PC-9 (cell line): ENCODE measurements at regions not wholly inside any gene's neighbourhood (a gene's known extent, or its start where the extent isn't known, plus 50 kb on each side); places are given as distances from the start of the nearest gene placed in this dataset.

Experiments
- CTCF ChIP-seq: fragments of 200-600 bp; sonication (generic); conservative IDR thresholded peaks from 2 replicates; pipeline ENCODE4 v1.6.1; 2017; ENCODE audit warnings: mixed run types, antibody characterized with exemption, mild to moderate bottlenecking, moderate library complexity
- EZH2 ChIP-seq: fragments of 200-600 bp; sonication (generic); IDR thresholded peaks from 2 replicates; pipeline ENCODE4 v1.8.0; 2017; ENCODE audit warnings: antibody characterized with exemption, low read depth

DNA sequence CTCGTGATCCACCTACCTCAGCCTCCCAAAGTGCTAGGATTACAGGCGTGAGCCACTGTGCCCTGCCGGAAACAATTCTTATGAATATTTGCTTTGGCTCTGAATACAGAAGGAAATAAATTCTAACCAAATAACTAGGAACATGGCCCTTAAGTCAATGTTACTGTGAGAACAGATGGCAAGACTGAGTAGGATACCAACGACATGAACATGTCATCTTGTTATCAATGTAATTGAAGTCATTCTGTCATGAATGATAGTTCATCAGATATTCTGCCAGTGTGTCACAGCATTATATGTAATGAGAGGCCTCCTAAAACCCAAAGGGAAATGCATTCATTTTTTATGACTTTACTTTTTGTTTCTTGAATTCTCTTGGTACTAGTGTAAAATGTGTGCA lies 548.8 kb downstream of the MCTP2 start:
- no peak for TF ChIP-seq CTCF
- TF ChIP-seq EZH2: no peak
